Keratinocyte (primary cell): ENCODE measurements at regions not wholly inside any gene's neighbourhood (a gene's known extent, or its start where the extent isn't known, plus 50 kb on each side); places are given as distances from the start of the nearest gene placed in this dataset.

Experiments used
- DNase-seq: peaks from one replicate; pipeline ENCODE4 v3.0.0-alpha.2; 2011; ENCODE audit warnings: low read depth, missing footprints, low spot score
- FAIRE-seq: peaks from 2 replicates; lab custom pipeline; 2011; peaks lifted over from hg19 to GRCh38; lab: Jason Lieb, UNC
- H2AFZ ChIP-seq: 2 replicates; pipeline ENCODE4 v1.6.0; 2012; ENCODE audit warnings: low read length, control low read depth, inconsistent platforms; ENCODE audit not compliant: control insufficient read depth
- H3K27ac ChIP-seq: 2 replicates; pipeline ENCODE4 v1.5.1; 2011; ENCODE audit warnings: low read length; ENCODE audit not compliant: control insufficient read depth, insufficient read depth
- H3K27me3 ChIP-seq: 3 replicates; pipeline ENCODE4 v1.6.0; 2011; ENCODE audit warnings: low read length; ENCODE audit not compliant: control insufficient read depth, insufficient read depth; ENCODE audit errors: extremely low read depth
- H3K36me3 ChIP-seq, 2 experiments: 2 replicates in 1 of 2; 3 replicates in 1 of 2; pipeline ENCODE4 v1.5.1; 2011; ENCODE audit warnings: low read length in 2 of 2, mild to moderate bottlenecking in 1 of 2; ENCODE audit not compliant: control insufficient read depth in 2 of 2, insufficient read depth in 2 of 2; ENCODE audit errors: extremely low read depth in 1 of 2
- H3K4me1 ChIP-seq: 3 replicates; pipeline ENCODE4 v1.5.1; 2011; ENCODE audit warnings: low read length; ENCODE audit not compliant: control insufficient read depth, insufficient read depth; ENCODE audit errors: extremely low read depth
- H3K4me2 ChIP-seq: 3 replicates; pipeline ENCODE4 v1.6.0; 2011; ENCODE audit warnings: low read depth, low read length; ENCODE audit not compliant: control insufficient read depth, insufficient read depth; ENCODE audit errors: extremely low read depth
- H3K4me3 ChIP-seq, 3 experiments: fragments of 200-600 bp in 1 of 3; sonication (generic) in 1 of 3; 2 replicates in 2 of 3; 3 replicates in 1 of 3; pipeline ENCODE4 v1.5.1; 2011 to 2016; ENCODE audit warnings: low read length in 3 of 3, mild to moderate bottlenecking in 3 of 3, control low read depth in 2 of 3, inconsistent platforms in 1 of 3, low read depth in 1 of 3, mixed read lengths in 1 of 3, mixed run types in 1 of 3, moderate library complexity in 1 of 3; ENCODE audit not compliant: control insufficient read depth in 2 of 3, insufficient read depth in 2 of 3; ENCODE audit errors: extremely low read depth in 1 of 3
- H3K79me2 ChIP-seq: 2 replicates; pipeline ENCODE4 v1.6.0; 2012; ENCODE audit warnings: low read length; ENCODE audit not compliant: control insufficient read depth, insufficient read depth
- H3K9ac ChIP-seq: 3 replicates; pipeline ENCODE4 v1.6.0; 2011; ENCODE audit warnings: low read length; ENCODE audit not compliant: control insufficient read depth, insufficient read depth; ENCODE audit errors: extremely low read depth
- H3K9me1 ChIP-seq: 3 replicates; pipeline ENCODE4 v1.6.0; 2011; ENCODE audit warnings: low read length; ENCODE audit not compliant: control insufficient read depth, insufficient read depth; ENCODE audit errors: extremely low read depth
- H3K9me3 ChIP-seq: 2 replicates; pipeline ENCODE4 v1.5.1; 2012; ENCODE audit warnings: low read depth, low read length; ENCODE audit not compliant: control insufficient read depth
- H4K20me1 ChIP-seq: 3 replicates; pipeline ENCODE4 v1.6.0; 2011; ENCODE audit warnings: low read length; ENCODE audit not compliant: control insufficient read depth, insufficient read depth; ENCODE audit errors: extremely low read depth
- CTCF ChIP-seq, 3 experiments: IDR thresholded peaks in 1 of 3; conservative IDR thresholded peaks in 1 of 3; optimal IDR thresholded peaks in 1 of 3; 2 replicates in 2 of 3; 3 replicates in 1 of 3; pipeline versions ENCODE3 to v1.5.1; 2011; ENCODE audit warnings: low read length in 3 of 3, mild to moderate bottlenecking in 3 of 3, moderate library complexity in 2 of 3, control low read depth in 1 of 3, inconsistent platforms in 1 of 3; ENCODE audit not compliant: insufficient read depth in 2 of 3; ENCODE audit errors: extremely low read depth in 1 of 3
- EZH2 ChIP-seq: IDR thresholded peaks from one replicate; pipeline ENCODE4 v1.6.1; 2012; ENCODE audit warnings: inconsistent platforms, mild to moderate bottlenecking, low read length, moderate library complexity
- dilution Hi-C: fragments of 300-500 bp; cut with MboI; formaldehyde crosslinking; loops from one replicate; pipeline ENCODE4 v1.7.0; 2020; ENCODE audit warnings: low sequenced_read_pairs; ENCODE audit not compliant: extremely low pct_ligation_motif_present

GRCh38 chr4:126553248-126553647 is 1079.5 kb upstream of the INTU start:
- no peak for TF ChIP-seq CTCF (optimal IDR thresholded peaks at IDR 0.05 in 1 of 3, IDR thresholded peaks at IDR 0.05 in 1 of 3, conservative IDR thresholded peaks at IDR 0.05 in 1 of 3; ENCODE audit: extremely low read depth in 1 of 3, insufficient read depth in 2 of 3, low read length in 3 of 3)
- Histone ChIP-seq H4K20me1 (no peaks in the 10 kb centered on the region), H3K9me1 (no peaks in the 10 kb centered on the region), H3K79me2 (no peaks in the 10 kb centered on the region), H3K27me3 (no peaks in the 10 kb centered on the region), H3K36me3 (no peaks in the 10 kb centered on the region), H3K9me3 (no peaks in the 10 kb centered on the region), H3K4me1 (no peaks in the 10 kb centered on the region), H3K4me2 (no peak overlapping the region), H2AFZ (no peak overlapping the region), H3K4me3 (no peak overlapping the region), H3K9ac (no peak overlapping the region), H3K27ac (no peak overlapping the region)
- no peak for DNase-seq
- FAIRE-seq: no peak
- dilution Hi-C loops: no loop called here

- dilution Hi-C loops: no loop called here
- Histone ChIP-seq H3K9ac (no peak overlapping the region), H3K9me3 (no peaks in the 10 kb centered on the region), H3K4me1 (no peaks in the 10 kb centered on the region), H3K4me2 (no peak overlapping the region), H3K79me2 (no peaks in the 10 kb centered on the region), H4K20me1 (no peaks in the 10 kb centered on the region), H3K36me3 (no peaks in the 10 kb centered on the region), H2AFZ (no peak overlapping the region), H3K4me3 (no peak overlapping the region), H3K27me3 (no peaks in the 10 kb centered on the region), H3K9me1 (no peaks in the 10 kb centered on the region), H3K27ac (no peak overlapping the region)
- no peak for DNase-seq
- no peak for FAIRE-seq
- TF ChIP-seq CTCF (optimal IDR thresholded peaks at IDR 0.05 in 1 of 3, IDR thresholded peaks at IDR 0.05 in 1 of 3, conservative IDR thresholded peaks at IDR 0.05 in 1 of 3; ENCODE audit: extremely low read depth in 1 of 3, insufficient read depth in 2 of 3, low read length in 3 of 3) (no peak), EZH2 (no peak)
Observed at GRCh38 chr4:126558596-126558995, 1074.2 kb upstream of the INTU start.
